ENCODE measurements at regions not wholly inside any gene's neighbourhood (a gene's known extent, or its start where the extent isn't known, plus 50 kb on each side); places are given as distances from the start of the nearest gene placed in this dataset.

- H2AFZ ChIP-seq: no peak overlapping the region
- H3K79me2 ChIP-seq (ENCODE audit: insufficient read depth): no peaks in the 10 kb centered on the region
- TF ChIP-seq EZH2phosphoT487 (IDR thresholded peaks at IDR 0.05; ENCODE audit: insufficient read depth, low read depth) (no peak), EZH2 (IDR thresholded peaks at IDR 0.05; ENCODE audit: insufficient read depth, poor library complexity, severe bottlenecking) (no peak)
- no peak overlapping the region for H3K27ac ChIP-seq
- H3K36me3 ChIP-seq (ENCODE audit: low read depth): no peaks in the 10 kb centered on the region
- no peaks in the 10 kb centered on the region for H4K20me1 ChIP-seq (ENCODE audit: insufficient read depth)
- no peaks in the 10 kb centered on the region for H3F3A ChIP-seq (ENCODE audit: insufficient read depth)
- no peak overlapping the region for H3K4me2 ChIP-seq (ENCODE audit: unreplicated experiment)
- no peak overlapping the region for H3K9ac ChIP-seq
- H3K4me3 ChIP-seq: no peak overlapping the region
- no peaks in the 10 kb centered on the region for H3K9me3 ChIP-seq (ENCODE audit: low read depth)
- H3K27me3 ChIP-seq (replicated peaks; ENCODE audit: insufficient read depth): no peaks in the 10 kb centered on the region
- DNase-seq: no peak
- WGBS, 2 experiments (ENCODE audit: low coverage in 1 of 2, low lambda C conversion rate in 2 of 2, missing lambda C conversion rate in 2 of 2): 38 to 49% methylated on average over 12 to 15 of the region's 15 CpGs
- in situ Hi-C loops (cut with MboI): no loop called here
- no peaks in the 10 kb centered on the region for H3K4me1 ChIP-seq (ENCODE audit: insufficient read depth)
- no peaks in the 10 kb centered on the region for H3K9me2 ChIP-seq (ENCODE audit: insufficient read depth)
These were observed 152.9 kb upstream of the RGMA start for GRCh38 chr15:93241696-93242585.

- Histone ChIP-seq H3K4me2 (ENCODE audit: unreplicated experiment) (no peak overlapping the region), H3K27me3 (replicated peaks; ENCODE audit: insufficient read depth) (no peaks in the 10 kb centered on the region), H3K79me2 (ENCODE audit: insufficient read depth) (no peaks in the 10 kb centered on the region), H3K9ac (no peak overlapping the region), H3K4me1 (ENCODE audit: insufficient read depth) (no peaks in the 10 kb centered on the region), H3F3A (ENCODE audit: insufficient read depth) (no peaks in the 10 kb centered on the region), H3K9me3 (ENCODE audit: low read depth) (no peaks in the 10 kb centered on the region), H4K20me1 (ENCODE audit: insufficient read depth) (no peaks in the 10 kb centered on the region), H3K27ac (no peak overlapping the region), H3K36me3 (ENCODE audit: low read depth) (no peaks in the 10 kb centered on the region), H2AFZ (no peak overlapping the region), H3K4me3 (no peak overlapping the region), H3K9me2 (ENCODE audit: insufficient read depth) (no peaks in the 10 kb centered on the region)
- in situ Hi-C loops (cut with MboI): no loop called here
- 53 to 58% methylated on average over 3 of the region's 3 CpGs for WGBS, 2 experiments (ENCODE audit: low coverage in 1 of 2, low lambda C conversion rate in 2 of 2, missing lambda C conversion rate in 2 of 2)
- DNase-seq: no peak
- no peak for TF ChIP-seq EZH2 (IDR thresholded peaks at IDR 0.05; ENCODE audit: insufficient read depth, poor library complexity, severe bottlenecking)
- no peak for TF ChIP-seq EZH2phosphoT487 (IDR thresholded peaks at IDR 0.05; ENCODE audit: insufficient read depth, low read depth)
These were observed 151.0 kb upstream of the RGMA start for GRCh38 chr15:93239993-93240392.

- Histone ChIP-seq H3K4me2 (ENCODE audit: unreplicated experiment) (no peak overlapping the region), H3K27me3 (replicated peaks; ENCODE audit: insufficient read depth) (no peaks in the 10 kb centered on the region), H4K20me1 (ENCODE audit: insufficient read depth) (no peaks in the 10 kb centered on the region), H3F3A (ENCODE audit: insufficient read depth) (no peaks in the 10 kb centered on the region), H3K36me3 (ENCODE audit: low read depth) (no peaks in the 10 kb centered on the region), H3K9ac (no peak overlapping the region), H2AFZ (no peak overlapping the region), H3K4me3 (no peak overlapping the region), H3K9me3 (ENCODE audit: low read depth) (no peaks in the 10 kb centered on the region), H3K79me2 (ENCODE audit: insufficient read depth) (no peaks in the 10 kb centered on the region), H3K4me1 (ENCODE audit: insufficient read depth) (no peaks in the 10 kb centered on the region), H3K27ac (no peak overlapping the region), H3K9me2 (ENCODE audit: insufficient read depth) (no peaks in the 10 kb centered on the region)
- DNase-seq: no peak
- 50 to 59% methylated on average over 8 of the region's 8 CpGs for WGBS, 2 experiments (ENCODE audit: low coverage in 1 of 2, low lambda C conversion rate in 2 of 2, missing lambda C conversion rate in 2 of 2)
- TF ChIP-seq EZH2 (IDR thresholded peaks at IDR 0.05; ENCODE audit: insufficient read depth, poor library complexity, severe bottlenecking): no peak
- in situ Hi-C loops (cut with MboI): no loop called here
These were observed 150.6 kb upstream of the RGMA start for GRCh38 chr15:93239591-93239990.

- in situ Hi-C loops (cut with MboI): no loop called here
- H3F3A ChIP-seq (ENCODE audit: insufficient read depth): no peaks in the 10 kb centered on the region
- H3K4me1 ChIP-seq (ENCODE audit: insufficient read depth): no peaks in the 10 kb centered on the region
- no peak overlapping the region for H3K4me2 ChIP-seq (ENCODE audit: unreplicated experiment)
- H3K36me3 ChIP-seq (ENCODE audit: low read depth): no peaks in the 10 kb centered on the region
- H3K27me3 ChIP-seq (replicated peaks; ENCODE audit: insufficient read depth): no peaks in the 10 kb centered on the region
- no peak overlapping the region for H3K4me3 ChIP-seq
- no peaks in the 10 kb centered on the region for H3K79me2 ChIP-seq (ENCODE audit: insufficient read depth)
- H3K9me2 ChIP-seq (ENCODE audit: insufficient read depth): no peaks in the 10 kb centered on the region
- no peaks in the 10 kb centered on the region for H3K9me3 ChIP-seq (ENCODE audit: low read depth)
- no peak overlapping the region for H3K9ac ChIP-seq
- no peak for DNase-seq
- H2AFZ ChIP-seq: no peak overlapping the region
- no peaks in the 10 kb centered on the region for H4K20me1 ChIP-seq (ENCODE audit: insufficient read depth)
- H3K27ac ChIP-seq: no peak overlapping the region
- WGBS, 2 experiments (ENCODE audit: low coverage in 1 of 2, low lambda C conversion rate in 2 of 2, missing lambda C conversion rate in 2 of 2): 31 to 37% methylated on average over 8 of the region's 8 CpGs
- TF ChIP-seq EZH2 (IDR thresholded peaks at IDR 0.05; ENCODE audit: insufficient read depth, poor library complexity, severe bottlenecking): no peak
- TF ChIP-seq EZH2phosphoT487 (IDR thresholded peaks at IDR 0.05; ENCODE audit: insufficient read depth, low read depth): no peak
These were observed 149.6 kb upstream of the RGMA start for GRCh38 chr15:93238641-93239040.
